ENCODE measurements at regions not wholly inside any gene's neighbourhood (a gene's known extent, or its start where the extent isn't known, plus 50 kb on each side); places are given as distances from the start of the nearest gene placed in this dataset.

- no peak for ATAC-seq
Observed at GRCh38 chr17:5821803-5822202, 237.5 kb upstream of the NLRP1 start.

GRCh38 chr17:5822281-5823060, 238.2 kb upstream of the NLRP1 start:
- no peak for ATAC-seq

- ATAC-seq = no peak
Observed at GRCh38 chr17:5823219-5823618, 238.9 kb upstream of the NLRP1 start.

GRCh38 chr17:5825717-5826330, 241.5 kb upstream of the NLRP1 start:
- no peak for ATAC-seq

- no peak for ATAC-seq
Observed at GRCh38 chr17:5826384-5826783, 242.1 kb upstream of the NLRP1 start.

DNA sequence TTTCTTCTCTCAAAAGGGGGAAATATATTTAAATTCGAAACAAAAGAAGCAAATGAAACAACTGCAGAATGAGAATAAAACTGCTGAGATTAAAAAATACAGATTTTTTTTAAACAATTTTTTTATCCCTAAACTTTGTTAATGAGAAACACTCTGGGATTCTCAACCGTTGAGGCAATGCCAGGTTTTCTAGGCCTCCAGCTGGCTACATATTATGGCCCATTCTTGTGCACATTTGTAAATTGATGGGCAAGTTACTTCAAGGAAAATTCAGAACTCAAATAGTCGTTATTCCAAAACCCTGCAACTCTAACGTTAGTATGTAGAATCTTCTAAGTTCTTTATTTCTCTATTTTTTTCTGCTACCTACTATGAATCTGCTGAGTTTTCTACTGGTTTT, 239.3 kb upstream of the WSCD1 start:
- ATAC-seq = no peak

- no peak for ATAC-seq
Observed at GRCh38 chr17:5832886-5833285, 237.3 kb upstream of the WSCD1 start.

DNA sequence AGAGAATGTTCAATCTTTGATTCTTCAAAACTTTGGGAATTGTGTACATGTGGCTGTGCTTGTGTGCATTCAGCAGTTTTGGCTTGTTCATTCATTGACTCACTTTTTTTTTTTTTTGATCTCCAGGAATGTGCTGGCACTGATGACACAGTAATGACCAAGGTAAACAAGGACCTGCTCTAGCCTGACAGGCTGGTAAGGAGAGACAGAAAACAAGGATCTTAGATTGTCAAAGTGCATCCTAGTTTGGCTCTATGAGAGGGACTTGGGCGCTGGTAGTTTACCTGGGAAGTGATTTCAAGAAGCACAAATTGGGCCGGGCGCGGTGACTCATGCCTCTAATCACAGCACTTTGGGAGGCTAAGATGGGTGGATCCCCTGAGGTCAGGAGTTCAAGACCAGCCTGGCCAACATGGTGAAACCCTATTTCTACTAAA, 233.1 kb upstream of the WSCD1 start:
- ATAC-seq = no peak

DNA sequence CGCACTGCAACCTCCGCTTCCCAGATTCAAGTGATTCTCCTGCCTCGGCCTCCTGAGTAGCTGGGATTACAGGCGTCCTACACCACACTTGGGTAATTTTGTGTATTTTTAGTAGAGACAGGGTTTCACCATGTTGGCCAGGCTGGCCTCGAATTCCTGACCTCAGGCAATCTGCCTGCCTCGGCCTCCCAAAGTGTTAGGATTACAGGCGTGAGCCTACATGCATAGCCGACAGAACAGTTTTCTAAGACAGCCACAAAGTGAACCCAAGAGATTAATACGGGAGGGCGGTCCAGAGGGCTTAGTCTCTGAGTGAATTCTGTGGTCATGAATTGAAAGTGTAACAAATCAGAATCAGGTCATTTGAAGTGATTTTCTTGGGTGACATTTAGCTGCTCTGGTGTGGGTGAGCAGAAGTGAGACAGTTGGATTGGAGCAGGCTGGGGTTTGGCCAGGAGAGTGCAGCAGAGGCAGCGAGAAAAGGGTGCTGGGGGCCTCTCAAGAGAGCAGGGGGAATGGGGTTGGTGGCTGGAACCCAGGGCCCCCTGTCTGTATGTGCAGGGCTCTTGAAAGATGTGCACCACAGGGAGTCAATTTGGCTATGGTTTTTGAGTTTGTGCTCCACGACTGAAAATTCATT, 231.4 kb upstream of the WSCD1 start:
- no peak for ATAC-seq

DNA sequence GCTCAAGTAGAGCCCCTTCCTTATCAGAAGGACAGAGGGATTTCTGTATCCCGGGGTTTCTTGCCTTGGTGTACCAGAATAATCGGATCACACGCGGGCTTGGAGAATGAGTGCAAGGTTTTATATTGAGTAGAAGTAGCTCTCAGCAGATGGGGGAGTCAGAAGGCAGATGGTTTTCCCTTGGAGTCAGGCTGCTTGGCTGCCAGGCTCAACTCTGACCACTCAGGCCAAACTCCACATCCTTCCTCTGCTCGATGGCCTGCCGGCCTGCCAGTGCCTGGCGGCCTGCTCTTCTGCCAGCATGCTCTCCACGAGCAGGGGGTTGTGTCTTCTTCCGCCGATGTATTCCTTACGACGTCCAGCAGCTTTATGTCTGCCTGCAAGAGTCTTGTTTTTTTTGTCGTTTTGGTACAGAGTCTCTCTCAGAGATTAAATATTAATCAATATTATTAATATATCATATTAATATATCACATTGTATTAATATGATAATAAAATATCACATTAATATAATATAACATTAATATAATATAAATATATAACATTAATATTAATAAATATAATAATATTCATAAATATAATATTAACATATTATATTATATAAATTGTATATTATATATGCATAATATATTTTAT, 229.2 kb upstream of the WSCD1 start:
- no peak for ATAC-seq

GRCh38 chr17:5841862-5842261, 228.3 kb upstream of the WSCD1 start:
- no peak for ATAC-seq

- ATAC-seq = no peak
Observed at GRCh38 chr17:5843366-5844026, 226.7 kb upstream of the WSCD1 start.

DNA sequence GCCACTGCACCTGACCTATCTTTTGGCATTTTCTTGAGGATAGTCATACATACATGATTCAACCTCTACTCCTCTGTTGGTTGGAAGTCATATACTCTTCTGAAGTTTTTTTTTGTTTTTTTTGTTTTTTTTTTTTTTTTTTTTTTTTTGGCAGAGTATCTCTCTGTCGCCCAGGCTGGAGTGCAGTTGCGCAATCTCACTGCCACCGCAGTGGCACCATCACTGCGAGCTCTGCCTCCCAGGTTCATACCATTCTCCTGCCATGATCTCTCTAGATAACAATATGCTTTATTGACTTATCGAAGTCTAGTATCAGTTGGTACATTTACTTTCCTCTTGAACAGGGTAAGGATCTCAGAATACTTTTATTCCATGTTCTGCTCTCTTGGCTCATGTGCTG, 224.2 kb upstream of the WSCD1 start:
- no peak for ATAC-seq

DNA sequence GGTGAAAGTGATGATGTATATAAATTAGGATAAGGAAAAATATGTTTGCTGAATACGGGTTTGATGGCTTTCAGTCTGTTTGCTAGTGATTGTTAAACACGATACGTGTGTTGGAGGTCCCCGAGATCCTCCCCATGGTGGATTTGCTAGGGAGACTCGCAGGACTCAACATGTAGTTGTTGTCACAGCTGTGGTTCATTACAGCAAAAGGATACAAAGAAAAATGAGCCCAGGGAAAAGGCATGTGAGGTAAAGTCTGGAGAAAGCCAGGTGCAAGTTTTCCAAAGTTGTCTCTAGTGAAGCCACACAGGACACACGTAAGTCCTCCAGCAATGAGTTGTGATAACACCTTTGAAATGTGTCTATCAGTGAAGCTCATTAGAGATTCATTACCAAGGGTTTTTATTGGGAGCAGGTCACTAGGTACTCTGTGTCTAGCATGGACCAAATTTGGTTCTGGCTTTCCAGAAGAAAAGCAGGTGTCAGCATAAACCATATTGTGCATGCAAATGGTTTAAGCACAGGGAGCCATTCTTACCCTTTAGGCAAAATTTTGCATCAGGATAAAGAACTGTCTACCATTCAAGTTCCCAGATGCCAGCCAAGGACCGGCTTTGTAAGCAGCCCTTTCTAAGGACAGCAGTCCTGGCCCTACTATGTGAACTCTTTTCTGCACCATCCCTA, 215.2 kb upstream of the WSCD1 start:
- no peak for ATAC-seq

- no peak for ATAC-seq
Observed at GRCh38 chr17:5861246-5861645, 208.9 kb upstream of the WSCD1 start.

DNA sequence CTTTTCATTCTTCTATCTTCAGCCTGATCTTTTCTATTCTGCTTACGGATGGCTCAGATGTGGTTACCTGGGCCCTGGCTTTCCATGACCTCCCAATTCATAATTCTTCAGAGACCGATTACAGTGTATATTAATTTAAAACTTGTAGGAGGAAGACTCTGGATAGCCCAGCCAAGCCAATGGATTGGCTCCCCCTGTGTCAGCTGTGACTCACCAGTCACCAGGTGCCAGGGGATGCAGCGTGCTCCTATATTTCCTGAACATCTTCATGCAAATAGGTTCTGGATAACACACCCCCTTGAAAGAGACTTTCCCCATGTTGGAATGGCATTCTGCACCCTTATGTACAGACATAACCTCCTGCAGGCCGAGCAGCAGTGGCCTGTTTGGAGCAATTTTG, 208.3 kb upstream of the WSCD1 start:
- no peak for ATAC-seq

DNA sequence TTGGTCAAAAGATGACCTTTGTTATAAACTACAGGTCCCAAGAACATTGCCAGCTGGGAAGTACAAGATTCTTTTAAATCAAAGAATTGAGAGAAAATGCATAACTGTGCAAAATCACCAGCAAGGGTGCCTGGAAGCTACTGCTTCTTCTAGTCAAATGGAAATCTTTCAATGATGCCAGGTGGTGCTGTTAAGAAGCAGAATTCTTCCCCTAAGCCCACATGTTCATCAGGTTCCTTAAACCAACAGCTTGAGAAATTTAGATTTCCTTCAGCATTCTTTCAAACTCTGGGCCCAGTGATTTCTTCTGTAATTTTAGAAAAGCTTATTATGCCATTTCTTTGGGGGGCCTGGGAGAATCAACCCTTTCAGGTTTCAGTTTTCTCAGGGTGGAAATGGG, 207.8 kb upstream of the WSCD1 start:
- no peak for ATAC-seq

DNA sequence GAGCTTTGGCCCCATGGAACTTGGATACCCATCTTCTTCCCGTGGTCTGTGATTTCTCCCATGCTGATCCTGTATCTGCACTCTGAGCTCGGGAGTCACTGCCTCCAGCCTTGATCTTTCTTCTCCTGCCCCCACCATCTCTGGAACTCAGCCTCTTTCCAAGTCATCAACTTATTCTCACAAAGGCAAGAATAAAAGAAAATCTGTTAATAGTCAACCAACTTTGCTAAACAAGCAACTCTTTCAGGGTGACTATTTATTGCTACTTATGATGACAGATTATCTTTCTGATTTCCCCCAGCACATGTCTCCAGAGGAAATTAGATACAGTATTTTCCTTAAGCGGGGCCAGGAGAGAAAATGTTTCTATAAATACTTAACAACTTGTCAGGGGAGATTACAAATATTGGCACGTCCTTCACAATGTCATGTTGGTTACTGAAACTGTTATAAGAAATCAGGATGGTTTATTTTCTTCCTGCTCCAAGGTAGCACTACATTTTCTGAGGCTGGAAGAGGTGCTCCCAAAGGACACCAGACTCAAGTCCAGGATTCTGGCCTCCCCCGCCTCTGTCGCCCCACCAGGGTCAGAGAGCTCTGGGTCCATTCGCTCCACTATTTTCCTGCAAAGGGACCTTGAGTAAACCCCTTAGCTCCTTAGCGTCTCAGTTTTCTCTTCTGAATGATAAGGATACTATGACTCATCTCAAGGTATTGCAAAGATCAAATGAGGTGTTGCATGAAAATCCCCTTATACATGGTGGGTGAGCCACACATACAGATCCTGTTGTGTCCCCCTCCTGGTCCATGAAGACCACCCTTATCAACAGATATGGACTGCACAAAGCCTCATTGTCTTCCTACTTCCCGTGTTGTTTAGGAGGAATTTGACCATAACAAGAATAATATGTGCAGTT, 205.2 kb upstream of the WSCD1 start:
- no peak for ATAC-seq

- ATAC-seq = no peak
Observed at GRCh38 chr17:5866978-5867377, 203.2 kb upstream of the WSCD1 start.

DNA sequence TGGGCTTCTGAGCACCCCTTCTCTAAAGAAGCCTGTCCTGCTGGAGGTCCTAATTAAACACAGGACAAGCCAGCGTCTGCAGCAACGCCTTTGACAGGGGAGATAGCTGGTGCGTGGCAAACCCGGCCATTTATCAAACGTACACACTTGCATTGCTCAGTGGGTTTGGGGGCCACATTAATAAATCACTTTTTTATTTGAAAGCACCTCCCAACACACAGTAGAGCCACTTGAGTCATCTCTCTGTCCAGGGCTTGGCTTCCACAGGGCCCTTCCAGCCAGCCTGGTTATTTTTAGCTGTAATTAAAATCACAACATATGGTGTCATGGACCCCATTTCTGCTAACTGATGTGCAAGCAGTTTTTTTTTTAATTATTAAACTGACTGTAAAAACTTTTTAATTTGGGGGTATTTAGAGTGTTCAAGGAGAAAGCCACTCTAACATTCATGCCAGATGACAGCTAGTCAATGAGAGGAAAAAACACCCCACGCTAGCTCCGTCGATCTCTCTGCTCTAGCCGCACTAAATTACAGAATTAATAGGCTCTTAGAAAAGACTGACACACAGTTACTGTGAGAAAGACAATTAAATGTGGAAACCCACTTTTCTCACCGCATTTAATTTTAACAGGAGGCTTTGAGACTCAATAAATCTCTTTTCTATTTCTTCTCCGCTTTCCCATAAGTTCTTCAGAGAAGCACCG, 201.0 kb upstream of the WSCD1 start:
- no peak for ATAC-seq
